ENCODE measurements at regions not wholly inside any gene's neighbourhood (a gene's known extent, or its start where the extent isn't known, plus 50 kb on each side); places are given as distances from the start of the nearest gene placed in this dataset.
"Not testable (repeated sequence)": the region's sequence is repeated elsewhere in the genome, so short reads cannot be mapped to it uniquely, and the experiment has no call there.

DNA sequence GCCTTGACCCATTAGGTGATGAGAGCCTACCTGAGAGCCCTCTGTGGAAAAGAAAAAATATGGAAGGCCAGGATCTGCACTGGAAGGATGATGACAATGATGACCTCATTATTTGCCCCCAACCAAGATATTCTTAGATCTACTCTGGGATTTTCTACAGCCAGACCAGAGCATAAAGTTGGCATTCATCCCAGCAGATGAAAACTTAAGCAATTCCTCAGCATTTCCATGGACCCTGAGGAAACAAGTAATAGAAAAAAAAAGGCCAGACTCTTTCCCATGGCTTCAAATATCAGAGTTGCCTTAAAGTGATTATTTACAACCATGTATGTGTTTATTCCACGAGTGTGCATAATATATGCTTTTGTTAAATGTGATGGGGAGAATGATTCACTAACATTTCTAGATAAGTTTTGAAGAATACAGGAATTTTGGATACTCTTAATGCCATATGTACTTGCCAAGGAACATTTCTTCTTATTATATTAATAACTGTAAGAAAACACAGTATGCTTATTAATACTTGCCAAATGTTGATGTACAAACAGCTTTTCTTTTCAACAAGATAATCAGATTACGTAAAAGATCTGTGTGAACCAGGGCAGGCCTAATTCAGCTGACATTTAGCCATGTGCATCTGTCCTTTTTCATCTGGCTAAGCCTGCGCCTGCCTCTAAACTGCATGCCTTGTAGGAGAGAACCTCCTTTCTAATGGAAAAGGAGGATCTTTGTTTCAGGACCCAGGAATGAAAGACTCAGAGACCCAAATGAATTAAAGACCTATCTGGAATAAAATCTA lies 94.8 kb downstream of the ARRDC3 start:
- H3K27me3 ChIP-seq (ENCODE audit: insufficient read depth, low read depth, severe bottlenecking) = no peaks in the 10 kb centered on the region

DNA sequence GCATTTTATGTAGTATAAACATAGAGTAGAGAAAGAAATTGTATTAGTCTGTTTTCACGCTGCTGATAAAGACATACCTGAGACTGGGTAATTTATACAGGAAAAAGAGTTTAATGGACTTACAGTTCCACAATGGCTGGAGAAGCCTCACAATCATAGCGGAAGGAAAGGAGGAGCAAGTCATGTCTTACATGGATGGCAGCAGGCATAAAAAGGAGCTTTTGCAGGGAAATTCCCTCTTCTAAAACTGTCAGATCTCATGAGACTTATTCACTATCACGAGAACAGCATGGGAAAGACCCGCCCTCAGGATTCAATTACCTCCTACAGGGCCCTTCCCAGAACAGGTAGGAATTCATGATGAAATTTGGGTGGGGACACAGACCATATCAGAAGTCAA lies 98.1 kb downstream of the ARRDC3 start:
- not testable (repeated sequence) for H3K9me3 ChIP-seq (ENCODE audit: severe bottlenecking); H3K4me3 ChIP-seq (ENCODE audit: low read depth, low read length); H3K36me3 ChIP-seq; DNase-seq; H3K27me3 ChIP-seq (ENCODE audit: insufficient read depth, low read depth, severe bottlenecking); H3K27ac ChIP-seq

More for the DNA sequence above, 94.8 kb downstream of the ARRDC3 start:
- TF ChIP-seq, protein P1, sequence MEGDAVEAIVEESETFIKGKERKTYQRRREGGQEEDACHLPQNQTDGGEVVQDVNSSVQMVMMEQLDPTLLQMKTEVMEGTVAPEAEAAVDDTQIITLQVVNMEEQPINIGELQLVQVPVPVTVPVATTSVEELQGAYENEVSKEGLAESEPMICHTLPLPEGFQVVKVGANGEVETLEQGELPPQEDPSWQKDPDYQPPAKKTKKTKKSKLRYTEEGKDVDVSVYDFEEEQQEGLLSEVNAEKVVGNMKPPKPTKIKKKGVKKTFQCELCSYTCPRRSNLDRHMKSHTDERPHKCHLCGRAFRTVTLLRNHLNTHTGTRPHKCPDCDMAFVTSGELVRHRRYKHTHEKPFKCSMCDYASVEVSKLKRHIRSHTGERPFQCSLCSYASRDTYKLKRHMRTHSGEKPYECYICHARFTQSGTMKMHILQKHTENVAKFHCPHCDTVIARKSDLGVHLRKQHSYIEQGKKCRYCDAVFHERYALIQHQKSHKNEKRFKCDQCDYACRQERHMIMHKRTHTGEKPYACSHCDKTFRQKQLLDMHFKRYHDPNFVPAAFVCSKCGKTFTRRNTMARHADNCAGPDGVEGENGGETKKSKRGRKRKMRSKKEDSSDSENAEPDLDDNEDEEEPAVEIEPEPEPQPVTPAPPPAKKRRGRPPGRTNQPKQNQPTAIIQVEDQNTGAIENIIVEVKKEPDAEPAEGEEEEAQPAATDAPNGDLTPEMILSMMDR (IDR thresholded peaks at IDR 0.05; ENCODE audit: low read depth, low read length) = no peak
- DNase-seq = peak; percentile 41
- Histone ChIP-seq H3K9me3 (ENCODE audit: severe bottlenecking) (no peaks in the 10 kb centered on the region), H3K36me3 (no peaks in the 10 kb centered on the region), H3K27ac (0 out of 2 replicates have a peak overlapping the region, but pooled peaks have one; percentile 26), H3K4me3 (ENCODE audit: low read depth, low read length) (no peak overlapping the region)

DNA sequence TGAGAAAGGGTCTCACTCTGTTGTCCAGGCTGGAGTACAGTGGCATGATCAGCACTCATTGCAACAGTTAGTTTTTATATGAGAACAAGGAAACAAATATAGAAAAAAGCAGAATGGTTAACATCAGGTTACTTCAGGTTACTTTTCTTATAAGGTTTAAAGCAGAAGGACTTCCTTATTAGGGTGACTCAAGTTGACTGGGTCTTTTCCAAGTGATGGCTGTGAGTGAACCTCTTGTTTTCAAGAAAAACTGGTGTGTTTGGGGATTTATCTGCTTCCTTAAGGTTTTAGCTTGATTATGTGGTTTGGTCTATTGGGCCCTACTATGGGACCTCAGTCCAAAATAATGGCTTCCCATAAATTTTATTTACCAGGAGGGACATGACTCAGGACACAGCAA lies 99.2 kb downstream of the ARRDC3 start:
- Histone ChIP-seq H3K9me3 (ENCODE audit: severe bottlenecking) (no peaks in the 10 kb centered on the region), H3K4me3 (ENCODE audit: low read depth, low read length) (no peak overlapping the region), H3K27ac (no peak overlapping the region), H3K36me3 (no peaks in the 10 kb centered on the region), H3K27me3 (ENCODE audit: insufficient read depth, low read depth, severe bottlenecking) (no peaks in the 10 kb centered on the region)
- TF ChIP-seq, protein P1 (IDR thresholded peaks at IDR 0.05; ENCODE audit: low read depth, low read length) = no peak
- DNase-seq = no peak

DNA sequence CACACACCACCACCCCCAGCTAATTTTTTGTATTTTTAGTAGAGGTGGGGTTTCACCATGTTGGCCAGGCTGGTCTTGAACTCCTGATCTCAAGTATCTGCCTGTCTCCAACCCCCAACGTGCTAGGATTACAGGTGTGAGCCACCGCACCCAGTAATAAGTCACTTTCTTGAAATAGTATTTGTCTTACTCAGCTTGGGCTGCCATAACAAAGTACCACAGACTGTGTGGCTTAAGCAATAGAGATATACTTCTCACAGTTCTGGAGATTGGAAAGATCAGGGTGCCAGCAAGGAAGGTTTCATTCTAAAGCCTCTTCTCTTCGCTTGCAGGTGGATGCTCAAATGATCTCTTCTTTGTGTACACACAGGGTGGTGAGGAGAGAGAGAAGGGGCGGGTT lies 99.8 kb downstream of the ARRDC3 start:
- H3K27ac ChIP-seq = no peak overlapping the region
- DNase-seq = no peak
- no peaks in the 10 kb centered on the region for H3K9me3 ChIP-seq (ENCODE audit: severe bottlenecking)
- no peaks in the 10 kb centered on the region for H3K36me3 ChIP-seq
- no peak overlapping the region for H3K4me3 ChIP-seq (ENCODE audit: low read depth, low read length)
- no peaks in the 10 kb centered on the region for H3K27me3 ChIP-seq (ENCODE audit: insufficient read depth, low read depth, severe bottlenecking)
- TF ChIP-seq, protein P1 (IDR thresholded peaks at IDR 0.05; ENCODE audit: low read depth, low read length) = no peak

DNA sequence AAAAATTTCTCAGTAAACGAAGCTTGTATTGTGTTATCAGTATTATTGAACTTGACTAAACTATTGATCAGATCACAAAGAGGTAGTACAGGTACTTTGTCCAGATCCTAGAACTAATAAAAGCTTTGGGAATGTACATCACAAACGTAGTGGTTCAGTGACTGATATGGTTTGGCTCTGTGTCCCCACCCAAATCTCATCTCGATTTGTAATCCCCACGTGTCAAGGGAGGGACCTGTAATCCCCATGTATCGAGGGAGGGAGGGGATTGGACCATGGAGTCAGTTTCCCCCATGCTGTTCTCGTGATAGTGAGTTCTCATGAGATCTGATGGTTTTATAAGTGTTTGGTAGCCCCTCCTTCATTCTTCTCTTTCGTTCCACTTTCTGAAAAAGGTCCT lies 100.9 kb downstream of the ARRDC3 start:
- TF ChIP-seq, protein P1 (IDR thresholded peaks at IDR 0.05; ENCODE audit: low read depth, low read length) = no peak

DNA sequence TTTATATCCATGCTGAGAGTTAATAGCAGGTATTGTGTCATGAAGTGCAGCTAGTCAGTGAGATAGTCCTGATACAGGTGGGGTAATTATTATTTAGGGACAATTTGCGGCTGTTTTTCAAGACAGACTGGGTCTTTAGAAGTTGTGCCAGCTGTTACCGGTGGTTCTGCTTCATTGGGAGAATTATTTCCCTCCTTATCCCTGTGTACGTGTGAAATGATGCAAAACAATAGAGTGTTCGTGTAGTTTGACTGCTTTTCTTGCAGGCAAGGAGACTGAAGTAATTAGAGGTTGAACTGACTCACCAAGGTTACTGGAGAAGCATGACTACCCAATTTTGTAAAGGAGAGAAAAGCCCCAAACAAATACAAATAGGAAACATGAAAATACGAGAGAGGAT lies 101.7 kb downstream of the ARRDC3 start:
- no peaks in the 10 kb centered on the region for H3K9me3 ChIP-seq (ENCODE audit: severe bottlenecking)
- TF ChIP-seq, protein P1 (IDR thresholded peaks at IDR 0.05; ENCODE audit: low read depth, low read length) = no peak
- H3K27ac ChIP-seq = no peak overlapping the region
- no peaks in the 10 kb centered on the region for H3K27me3 ChIP-seq (ENCODE audit: insufficient read depth, low read depth, severe bottlenecking)
- H3K36me3 ChIP-seq = no peaks in the 10 kb centered on the region
- DNase-seq = no peak
- no peak overlapping the region for H3K4me3 ChIP-seq (ENCODE audit: low read depth, low read length)

More for the DNA sequence above, 100.9 kb downstream of the ARRDC3 start:
- Histone ChIP-seq H3K27ac (no peak overlapping the region), H3K4me3 (ENCODE audit: low read depth, low read length) (no peak overlapping the region), H3K36me3 (no peaks in the 10 kb centered on the region), H3K9me3 (ENCODE audit: severe bottlenecking) (no peaks in the 10 kb centered on the region), H3K27me3 (ENCODE audit: insufficient read depth, low read depth, severe bottlenecking) (no peaks in the 10 kb centered on the region)
- DNase-seq = no peak

Data from WERI-Rb-1 (cell line).